DMS53 treated with DMSO at 0.1 percent for 48 hours (cell line): ENCODE measurements at regions not wholly inside any gene's neighbourhood (a gene's known extent, or its start where the extent isn't known, plus 50 kb on each side); places are given as distances from the start of the nearest gene placed in this dataset.

Experiments
- DNase-seq: peaks from one replicate; lab custom pipeline; 2025; ENCODE audit not compliant: unreplicated experiment; lab: John Stamatoyannopoulos, UW

DNA sequence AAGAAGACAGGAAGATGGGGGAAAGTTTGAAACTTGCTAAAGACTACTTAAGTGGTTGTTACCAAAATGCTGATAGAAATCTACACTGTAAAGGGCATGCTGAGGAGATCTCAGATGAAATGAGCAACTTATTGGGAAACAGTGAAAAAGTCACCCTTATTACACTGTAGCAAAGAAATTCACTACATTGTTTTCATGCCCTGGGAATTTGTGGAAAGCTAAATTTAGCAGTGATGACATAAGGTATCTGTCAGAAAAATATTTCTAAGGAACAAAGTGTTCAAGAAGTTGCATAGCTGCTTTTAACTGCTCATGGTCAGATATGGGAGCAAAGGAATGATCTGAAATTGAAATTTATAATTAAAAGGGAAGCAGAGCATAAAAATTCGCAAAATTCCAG is 702.4 kb upstream of the LRRC4C start:
- DNase-seq = no peak

DNA sequence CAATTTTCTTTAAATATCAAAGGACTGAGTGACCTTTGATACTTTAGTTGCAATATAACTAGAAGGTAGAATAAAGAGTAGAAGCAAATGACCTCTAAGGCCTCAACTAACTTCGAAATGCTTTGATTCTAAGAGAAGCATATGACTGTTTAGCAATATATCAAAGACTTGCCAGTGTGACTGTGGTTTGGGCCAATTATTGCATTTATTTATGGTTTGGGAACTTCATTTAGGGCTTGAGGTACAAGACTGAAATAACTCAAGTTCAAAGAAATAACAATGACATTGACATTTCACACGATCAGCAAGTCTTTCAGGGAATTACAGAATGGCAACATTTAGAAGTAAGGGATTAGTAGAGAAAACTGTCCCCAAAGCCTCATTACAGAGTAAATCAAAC is 709.7 kb upstream of the LRRC4C start:
- no peak for DNase-seq

DNA sequence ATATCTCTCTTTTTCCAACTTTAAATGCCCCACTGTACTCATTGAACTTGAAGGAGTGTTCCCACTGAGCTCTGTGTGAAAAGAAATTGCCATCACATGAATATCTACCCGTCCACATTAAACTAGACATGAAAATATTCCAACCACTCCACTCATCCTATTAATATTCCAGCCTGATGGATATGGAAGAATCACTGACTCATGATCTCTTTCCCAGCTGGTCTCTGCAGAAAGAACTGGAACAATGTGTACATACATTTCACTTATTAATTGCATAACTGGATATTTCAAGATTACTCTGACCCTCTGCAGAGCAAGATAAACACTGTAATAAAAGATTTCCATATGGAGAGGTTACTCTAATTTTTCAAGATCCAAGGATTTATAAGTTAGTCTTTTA is 711.1 kb upstream of the LRRC4C start:
- no peak for DNase-seq

DNA sequence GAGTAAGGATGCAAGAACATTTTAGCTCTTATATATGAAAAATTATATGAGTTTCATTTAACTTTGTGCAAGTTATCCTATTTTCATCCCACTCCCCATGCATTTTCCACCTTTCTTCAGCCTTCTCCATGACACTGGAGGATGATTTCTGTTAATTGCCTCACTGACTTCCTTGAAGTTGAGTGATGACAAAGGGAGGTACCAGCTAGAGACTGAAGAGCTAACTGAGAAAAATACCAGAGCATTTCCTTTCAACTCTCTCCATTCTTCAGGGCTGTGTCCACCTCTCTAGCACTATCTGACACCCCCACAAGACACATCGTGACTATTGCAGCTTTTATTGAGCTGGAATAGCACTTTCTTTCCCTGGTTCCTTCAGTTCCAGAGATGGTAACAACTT is 711.6 kb upstream of the LRRC4C start:
- DNase-seq = no peak

DNA sequence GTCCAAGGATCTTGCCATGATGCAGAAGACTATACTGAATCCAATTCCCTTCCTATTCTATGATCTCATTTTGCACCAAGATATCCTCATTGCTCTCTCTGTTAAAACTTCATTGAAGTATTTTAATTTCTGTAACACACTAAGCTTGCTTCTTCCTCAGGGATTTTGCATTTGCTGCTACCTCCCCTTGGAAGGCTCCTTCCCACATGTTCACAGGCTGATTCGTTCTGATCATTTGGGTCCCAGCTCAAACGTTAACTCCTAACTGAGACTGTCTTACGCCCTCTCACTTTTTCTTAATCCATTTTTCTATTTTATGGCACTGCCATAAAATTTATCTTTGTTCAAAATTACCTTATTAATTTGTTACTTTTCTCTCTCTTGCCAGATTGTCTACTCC is 713.0 kb upstream of the LRRC4C start:
- no peak for DNase-seq

DNA sequence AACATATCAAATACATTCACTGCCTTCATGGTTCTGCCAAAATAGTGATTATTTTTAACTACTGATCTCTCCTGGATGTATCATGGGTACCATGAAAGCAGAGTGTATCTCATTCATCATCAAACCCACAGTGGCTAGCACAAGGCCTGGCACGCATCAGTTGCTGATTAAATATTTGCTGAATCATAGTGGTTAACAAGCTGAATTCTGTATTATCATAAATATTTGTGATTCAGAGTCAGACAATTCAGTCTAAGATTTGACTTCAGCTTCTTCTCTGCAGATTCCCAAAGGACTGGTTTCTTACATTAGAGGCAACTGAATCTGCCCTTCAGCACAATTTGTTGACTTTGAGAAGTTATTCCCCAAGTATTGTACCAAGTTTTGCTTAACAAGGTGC is 715.8 kb upstream of the LRRC4C start:
- DNase-seq = peak; percentile 19

DNA sequence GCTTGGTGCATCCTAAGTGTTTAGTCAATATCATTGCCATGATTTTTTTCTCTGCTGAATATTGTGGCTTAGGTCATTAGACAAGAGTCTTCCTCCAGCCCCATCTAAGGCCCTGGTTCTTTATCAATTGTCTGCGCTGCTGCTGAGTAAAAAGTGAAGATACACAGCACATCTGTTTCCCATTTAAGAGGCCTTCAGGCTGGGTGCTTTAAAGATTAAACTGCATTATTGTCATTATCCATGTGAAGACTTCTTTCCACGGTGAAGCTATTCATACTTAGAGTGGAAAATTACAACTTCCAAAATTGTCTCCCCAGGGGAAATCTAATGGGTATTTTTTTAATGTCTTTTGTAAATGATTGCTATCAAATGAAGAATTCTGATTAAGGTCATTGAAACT is 719.8 kb upstream of the LRRC4C start:
- no peak for DNase-seq

DNA sequence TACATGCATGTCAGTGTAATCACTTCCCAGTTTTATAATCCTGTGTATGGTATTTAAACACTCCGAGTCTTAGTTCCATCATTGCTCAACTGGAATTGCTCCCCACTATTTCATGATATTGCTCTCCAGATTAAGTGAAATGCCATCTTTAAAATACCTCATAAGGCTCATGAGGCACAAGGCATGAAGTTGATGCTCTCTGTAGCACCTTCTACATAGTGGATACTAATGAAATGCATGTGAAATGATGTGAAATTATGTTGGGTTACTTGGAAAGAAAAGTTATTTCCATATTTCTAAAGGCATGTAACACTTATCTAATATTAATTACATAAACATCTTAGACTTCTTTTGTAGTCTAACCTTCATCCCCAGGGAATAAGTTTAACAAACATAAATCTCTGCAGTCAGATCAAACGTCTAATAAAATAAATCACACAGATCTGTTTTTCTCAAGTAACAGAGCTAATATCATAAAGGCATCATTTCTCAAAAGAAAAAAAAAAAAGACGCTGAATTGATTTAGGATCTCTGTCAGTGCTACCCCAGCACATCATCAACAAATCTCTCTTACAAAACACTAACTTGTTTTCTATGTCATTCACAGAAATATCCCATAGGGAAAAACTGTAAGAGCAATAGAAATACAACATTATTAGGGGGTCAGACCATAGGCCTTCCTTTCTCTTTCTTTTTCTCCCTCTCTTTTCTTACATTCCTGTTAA is 736.0 kb upstream of the LRRC4C start:
- no peak for DNase-seq

DNA sequence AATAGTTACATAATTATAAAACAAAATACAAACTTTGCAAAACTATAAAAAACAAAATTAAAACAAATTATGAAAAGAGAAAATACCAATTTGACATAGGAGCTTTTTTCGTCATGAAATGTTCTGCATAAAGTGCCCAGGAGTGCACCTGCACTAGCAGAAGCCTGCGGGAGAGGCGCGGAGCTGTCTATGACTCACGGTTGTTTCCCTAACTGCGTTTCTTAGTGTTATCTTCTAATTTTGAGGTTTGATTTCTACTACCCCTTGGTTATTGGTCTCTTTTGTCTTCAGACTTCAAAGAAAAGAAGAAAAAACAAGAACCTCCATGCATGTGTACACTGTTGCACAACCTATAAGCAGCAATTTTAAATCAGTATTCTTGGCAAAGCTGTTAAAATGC is 740.9 kb upstream of the LRRC4C start:
- DNase-seq = no peak

DNA sequence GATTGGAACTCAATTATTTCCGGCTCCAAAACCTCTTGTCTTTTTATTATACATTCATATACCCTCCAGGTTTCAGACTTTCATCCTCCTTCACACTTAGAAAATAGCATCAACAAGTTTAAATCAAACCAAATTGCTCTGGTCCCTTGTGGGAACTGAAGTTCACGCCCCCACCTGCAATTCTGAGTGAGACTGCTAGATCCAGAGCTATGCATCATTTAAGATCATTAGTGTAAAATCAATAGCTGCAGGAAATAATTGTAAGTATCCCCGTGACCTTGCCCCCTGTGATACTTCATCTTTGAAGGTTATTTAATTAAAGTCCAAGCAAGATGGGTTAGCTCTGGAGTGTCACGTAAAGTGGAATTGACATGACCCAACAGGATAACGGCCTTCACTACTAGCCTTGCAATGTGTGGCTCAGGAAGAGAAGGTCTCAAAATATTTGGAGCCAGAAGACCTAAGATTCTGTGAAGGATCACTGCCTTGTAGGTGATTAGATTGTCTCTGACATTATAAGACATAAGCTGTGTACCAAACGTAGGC is 742.2 kb upstream of the LRRC4C start:
- DNase-seq = no peak

DNA sequence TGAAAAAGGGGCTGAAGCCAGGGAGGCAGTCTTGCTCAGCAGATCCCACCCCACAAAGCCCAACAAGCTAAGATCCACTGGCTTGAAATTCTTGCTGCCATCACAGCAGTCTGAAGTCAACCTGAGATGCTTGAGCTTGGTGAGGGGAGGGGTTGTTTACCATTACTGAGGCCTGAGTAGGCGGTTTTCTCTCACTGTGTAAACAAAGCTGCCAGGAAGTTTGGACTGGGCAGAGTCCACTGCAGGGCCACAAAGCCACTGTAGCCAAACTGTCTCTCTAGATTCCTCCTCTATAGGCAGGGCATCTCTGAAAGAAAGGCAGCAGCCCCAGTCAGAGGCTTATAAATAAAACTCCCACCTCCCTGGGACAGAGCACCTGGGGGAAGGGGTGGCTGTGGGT is 746.1 kb upstream of the LRRC4C start:
- peak; percentile 66 for DNase-seq

DNA sequence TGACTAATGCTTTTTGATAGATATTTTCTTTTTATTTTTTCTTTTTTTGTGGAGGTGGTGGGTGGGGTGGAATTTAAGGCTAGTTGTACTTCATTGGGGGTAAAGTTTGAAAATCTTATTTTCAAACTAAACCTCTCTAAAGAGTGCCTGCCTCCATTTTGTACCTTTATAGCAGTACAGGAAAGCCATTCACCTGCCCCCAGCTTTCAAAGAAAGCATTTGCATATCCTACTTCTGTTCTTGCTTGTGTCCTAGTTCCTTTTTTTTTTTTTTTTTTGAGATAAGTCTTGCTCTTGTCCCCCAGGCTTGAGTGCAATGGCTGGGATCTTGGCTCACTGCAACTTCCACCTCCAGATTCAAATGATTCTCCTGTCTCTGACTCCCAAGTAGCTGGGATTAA is 766.2 kb upstream of the LRRC4C start:
- no peak for DNase-seq

DNA sequence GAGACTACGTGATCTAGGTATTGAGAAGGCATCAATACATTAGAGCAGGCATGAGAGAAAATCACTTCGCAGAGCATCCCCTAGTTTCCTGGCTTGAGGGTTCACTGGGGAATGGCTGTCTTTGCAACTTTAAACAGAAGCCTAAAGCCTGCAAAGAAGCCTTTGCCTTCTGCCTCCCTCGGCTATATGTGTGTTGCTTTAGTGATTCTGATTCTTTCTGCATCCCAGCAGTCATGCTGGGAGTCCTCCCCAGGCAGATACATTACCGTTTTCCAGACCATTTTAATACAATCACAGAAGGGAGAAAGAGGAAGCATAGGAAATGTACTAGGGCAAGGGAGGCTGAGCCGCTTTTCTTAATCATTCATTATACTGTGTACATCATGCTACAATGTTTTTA is 773.2 kb upstream of the LRRC4C start:
- DNase-seq = no peak

DNA sequence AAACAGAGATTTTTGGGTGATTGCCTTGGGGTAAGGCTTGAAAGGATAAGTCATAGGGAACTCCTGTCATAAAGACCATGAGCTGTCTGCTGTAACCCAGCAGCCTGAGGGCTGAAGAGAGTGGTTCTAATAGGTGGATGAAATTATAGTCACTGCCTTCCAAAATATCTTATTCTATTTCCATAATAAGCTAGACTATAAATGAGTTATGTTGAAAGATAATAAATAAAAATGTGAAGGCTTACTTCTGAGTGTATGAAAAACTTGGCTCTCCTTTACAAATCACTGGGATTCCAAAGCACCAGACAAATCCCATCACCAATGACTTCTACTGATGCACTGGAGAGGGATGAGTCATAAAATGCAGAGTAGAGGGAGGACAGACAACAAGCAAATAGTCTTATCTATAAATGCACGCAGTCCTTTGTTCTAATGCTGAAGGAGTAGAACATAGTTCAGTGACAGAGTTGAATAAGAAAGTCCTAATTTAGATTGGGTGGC is 775.0 kb upstream of the LRRC4C start:
- no peak for DNase-seq

DNA sequence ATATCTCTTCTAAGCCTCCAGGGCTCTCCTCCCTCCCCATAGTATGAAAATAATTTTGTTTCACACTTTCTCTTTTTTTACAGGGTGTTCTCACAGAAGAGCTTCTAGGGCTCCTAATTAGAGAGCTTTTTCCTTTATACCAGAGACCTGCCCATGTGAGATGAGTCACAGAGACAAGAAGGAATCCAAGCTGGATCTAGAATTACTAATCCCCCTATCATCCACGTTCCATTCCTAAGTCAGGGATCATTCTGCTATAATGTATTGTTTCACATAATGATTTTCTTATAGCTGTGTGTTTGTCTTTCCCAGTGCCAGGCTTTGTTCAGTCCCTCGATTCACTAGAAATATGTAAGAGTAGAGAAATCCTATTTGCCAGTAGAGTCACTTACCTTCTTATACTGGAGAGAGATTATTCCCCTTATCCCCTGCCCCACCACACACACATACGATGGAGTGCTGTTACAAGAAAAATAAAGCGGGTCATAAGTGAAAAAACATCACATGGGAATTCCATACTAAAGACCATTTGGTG is 778.3 kb upstream of the LRRC4C start:
- no peak for DNase-seq

DNA sequence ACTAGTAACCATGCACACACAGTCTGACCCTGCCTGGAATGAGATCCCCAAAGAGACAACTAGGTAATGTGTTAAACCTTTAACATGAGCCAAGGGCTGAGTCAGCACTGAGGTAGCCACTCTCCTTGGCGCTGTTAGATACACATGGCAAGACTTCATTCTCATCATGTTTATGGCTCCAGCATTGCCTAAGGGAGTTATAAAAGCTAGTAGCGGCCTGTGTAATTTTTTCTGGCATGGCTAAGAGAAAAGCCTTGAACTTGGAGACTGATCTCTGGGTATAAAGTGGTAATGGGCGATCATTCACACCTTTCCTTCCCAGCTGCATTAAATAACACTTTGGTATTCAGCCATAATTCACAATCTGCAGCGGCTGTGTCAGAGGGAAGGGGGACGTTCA is 779.7 kb upstream of the LRRC4C start:
- no peak for DNase-seq

DNA sequence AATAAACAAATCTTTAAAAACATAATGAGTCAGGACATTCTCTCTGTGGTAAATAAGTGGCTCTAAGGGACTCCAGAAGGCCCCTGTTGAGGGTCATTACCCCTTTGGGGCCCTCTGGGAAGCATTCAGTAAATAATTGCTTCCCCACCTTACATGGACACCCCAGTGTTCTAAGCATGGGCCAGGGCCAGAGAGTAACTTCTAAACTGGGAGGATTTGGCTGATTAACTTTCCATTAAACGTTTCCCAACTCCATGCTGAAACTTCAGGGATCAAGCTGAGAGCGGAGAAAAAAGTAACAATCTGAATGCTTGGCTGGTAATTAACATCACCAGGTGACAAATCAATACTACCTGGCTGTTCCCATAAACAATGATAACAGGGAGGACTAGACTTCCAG is 783.9 kb upstream of the LRRC4C start:
- no peak for DNase-seq

DNA sequence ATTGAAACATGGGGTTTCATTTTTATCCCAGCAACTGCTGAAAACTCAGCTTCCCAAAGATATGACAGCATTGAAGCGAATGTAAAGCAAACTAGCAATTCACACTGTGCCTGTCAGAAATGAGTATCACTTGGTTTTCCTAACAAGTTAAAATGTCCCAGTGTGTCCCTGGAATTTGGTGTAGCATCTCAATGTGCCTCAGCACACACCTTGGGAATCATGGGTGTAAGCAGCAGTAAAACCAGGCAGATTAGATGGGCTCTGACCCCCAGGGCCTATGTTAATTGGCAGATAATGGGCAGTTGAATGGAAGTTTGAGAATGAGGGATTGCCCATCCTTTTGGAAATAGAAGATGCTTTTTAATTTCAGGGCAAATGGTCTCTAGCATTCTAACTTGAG is 784.9 kb upstream of the LRRC4C start:
- no peak for DNase-seq

DNA sequence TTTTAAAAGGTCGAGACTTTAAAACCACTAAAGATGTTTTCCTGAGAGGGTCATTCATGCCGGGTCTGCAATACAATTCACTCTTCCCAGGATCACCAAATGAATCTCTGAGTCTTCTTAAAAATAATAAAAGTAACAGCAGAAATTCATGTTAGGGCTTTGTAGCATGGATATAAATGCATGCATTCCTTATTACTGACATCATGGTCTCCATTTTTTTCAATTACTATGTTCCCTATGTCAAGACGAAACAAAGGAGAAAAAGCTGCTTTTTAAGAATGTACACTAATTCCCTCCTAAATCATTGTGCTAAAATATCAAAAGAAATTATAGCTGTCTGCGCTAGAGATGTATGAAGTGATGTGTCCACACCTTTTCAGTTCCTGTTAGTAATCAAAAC is 789.9 kb upstream of the LRRC4C start:
- DNase-seq = no peak

DNA sequence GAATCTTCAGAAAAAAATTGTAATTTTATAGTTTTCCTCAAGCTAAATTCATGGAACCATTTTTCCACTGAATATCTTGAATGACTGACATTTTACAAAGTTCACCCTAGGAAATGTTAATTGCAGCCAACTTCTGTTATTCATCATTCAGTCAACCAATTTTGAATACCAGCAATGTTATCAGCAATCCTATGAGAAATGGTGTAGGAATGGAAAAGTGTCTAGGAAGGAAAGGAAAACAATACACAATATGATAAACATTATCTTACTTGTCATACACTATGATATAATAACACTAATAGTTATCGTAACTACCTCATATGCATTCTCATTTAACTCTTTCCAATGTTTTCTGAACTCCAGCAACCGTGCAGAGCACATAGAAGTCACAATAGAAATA is 790.5 kb upstream of the LRRC4C start:
- DNase-seq = no peak

DNA sequence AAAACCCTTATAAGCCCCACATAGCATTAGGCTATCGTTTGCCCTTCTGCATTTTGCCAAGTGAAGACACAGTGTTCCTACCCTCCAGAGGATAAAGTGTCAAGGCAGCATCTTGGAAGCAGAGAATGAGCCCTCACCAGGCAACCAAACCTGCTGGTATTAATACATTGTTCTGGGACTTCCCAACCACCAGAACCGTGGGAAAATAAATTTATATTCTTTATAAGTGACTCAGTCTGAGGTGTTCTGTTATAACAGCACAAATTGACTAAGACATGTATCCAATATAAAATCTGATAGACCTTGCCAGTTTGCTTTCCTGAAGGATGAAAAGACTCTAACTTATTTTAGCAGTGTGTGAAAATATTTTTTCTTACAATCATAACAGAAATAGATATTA is 792.5 kb upstream of the LRRC4C start:
- no peak for DNase-seq

DNA sequence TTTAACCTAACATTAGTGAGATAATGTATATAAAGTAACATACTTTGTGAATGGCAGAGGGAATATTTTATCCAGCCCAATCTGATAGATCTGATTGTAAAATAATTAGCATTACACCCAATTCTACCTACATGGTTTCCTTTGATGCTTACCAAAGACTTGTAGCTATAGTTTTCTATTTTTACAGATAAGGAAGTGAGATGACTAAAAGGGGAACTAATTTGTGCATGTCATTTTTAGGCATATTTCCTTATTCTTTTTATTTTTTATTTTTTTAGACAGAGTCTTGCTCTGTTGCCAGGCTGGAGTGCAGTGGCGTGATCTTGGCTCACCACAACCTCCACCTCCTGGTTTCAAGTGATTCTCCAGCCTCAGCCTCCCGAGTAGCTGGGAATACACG is 793.7 kb upstream of the LRRC4C start:
- DNase-seq = no peak

DNA sequence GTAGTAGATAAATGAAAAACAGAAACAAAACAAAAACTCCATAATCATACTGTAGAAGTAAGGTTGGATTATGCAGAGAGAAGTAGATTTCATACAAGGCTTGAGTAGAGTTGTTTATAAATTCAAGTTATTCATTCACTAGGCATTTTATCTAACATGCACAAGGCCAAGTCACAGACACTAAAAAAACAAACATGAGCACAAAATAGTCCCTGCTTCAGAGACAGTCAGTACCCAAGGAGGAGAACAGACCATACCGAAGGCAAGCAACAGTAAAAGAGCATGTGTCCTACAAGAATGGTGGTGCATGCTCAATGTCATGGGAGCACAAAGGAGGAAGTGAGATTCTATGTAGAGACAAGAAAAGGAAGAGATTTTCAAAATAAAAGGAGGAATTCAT is 796.5 kb upstream of the LRRC4C start:
- DNase-seq = no peak
